Stimulated activated CD8-positive, alpha-beta memory T cell treated with anti-CD3 and anti-CD28 coated beads, Interleukin-12 subunit alpha, Interleukin-12 subunit beta, amount 100 ng/mL, for 4 hours (primary cell): ENCODE measurements at regions not wholly inside any gene's neighbourhood (a gene's known extent, or its start where the extent isn't known, plus 50 kb on each side); places are given as distances from the start of the nearest gene placed in this dataset.

Experiments used
- DNase-seq: peaks from one replicate; pipeline ENCODE4 v3.0.0-alpha.2; 2020; ENCODE audit warnings: low read depth

GRCh38 chr18:38966841-38967240, 1401.2 kb upstream of the CELF4 start:
- no peak for DNase-seq

GRCh38 chr18:38963943-38964660, 1398.5 kb upstream of the CELF4 start:
- DNase-seq = no peak

GRCh38 chr18:38961880-38962279, 1396.3 kb upstream of the CELF4 start:
- no peak for DNase-seq

- DNase-seq = no peak
Measured at GRCh38 chr18:38957736-38958135, 1392.1 kb upstream of the CELF4 start.

- DNase-seq = no peak
Measured at GRCh38 chr18:38956068-38956467, 1390.5 kb upstream of the CELF4 start.

- DNase-seq = no peak
Measured at GRCh38 chr18:38951633-38952032, 1386.0 kb upstream of the CELF4 start.

- no peak for DNase-seq
Measured at GRCh38 chr18:38948436-38948835, 1382.8 kb upstream of the CELF4 start.

GRCh38 chr18:38944446-38945024, 1378.9 kb upstream of the CELF4 start:
- DNase-seq = no peak

GRCh38 chr18:38941711-38942561, 1376.3 kb upstream of the CELF4 start:
- DNase-seq = no peak

- DNase-seq = peak; percentile 13
Measured at GRCh38 chr18:38940863-38941531, 1375.4 kb upstream of the CELF4 start.

- DNase-seq = no peak
Measured at GRCh38 chr18:38940475-38940862, 1374.9 kb upstream of the CELF4 start.

- no peak for DNase-seq
Measured at GRCh38 chr18:38933910-38934510, 1368.4 kb upstream of the CELF4 start.

- no peak for DNase-seq
Measured at GRCh38 chr18:38933322-38933721, 1367.7 kb upstream of the CELF4 start.

- no peak for DNase-seq
Measured at GRCh38 chr18:38932752-38933151, 1367.2 kb upstream of the CELF4 start.

GRCh38 chr18:38931754-38932050, 1366.1 kb upstream of the CELF4 start:
- no peak for DNase-seq

- DNase-seq = no peak
Measured at GRCh38 chr18:38930881-38931753, 1365.5 kb upstream of the CELF4 start.

GRCh38 chr18:38923540-38923939, 1357.9 kb upstream of the CELF4 start:
- DNase-seq = no peak

- DNase-seq = no peak
Measured at GRCh38 chr18:38923126-38923525, 1357.5 kb upstream of the CELF4 start.

GRCh38 chr18:38909972-38910371, 1344.4 kb upstream of the CELF4 start:
- DNase-seq = no peak

- no peak for DNase-seq
Measured at GRCh38 chr18:38902796-38903195, 1337.2 kb upstream of the CELF4 start.

GRCh38 chr18:38900445-38900844, 1334.8 kb upstream of the CELF4 start:
- no peak for DNase-seq
